Heart right ventricle (tissue), 16 donors: ENCODE measurements at regions not wholly inside any gene's neighbourhood (a gene's known extent, or its start where the extent isn't known, plus 50 kb on each side); places are given as distances from the start of the nearest gene placed in this dataset.

Source experiments
- ATAC-seq, 8 donors: fragments of 200-7000 bp; cut with Tn5 transposase; one replicate each; pipeline ENCODE4 v1.9.1; 2020; ENCODE audit warnings: mild to moderate bottlenecking in 8 of 8, moderate library complexity in 8 of 8, moderate number of reproducible peaks in 1 of 8
- DNase-seq, 2 donors: peaks; one replicate each; pipeline ENCODE4 v3.0.0-alpha.2; 2020
- H3K27ac ChIP-seq, 10 donors: fragments of 200-600 bp; sonication (generic) in 2 of 10; one replicate each; pipeline versions ENCODE4 v1.5.0 to v1.8.0; 2020 to 2022; ENCODE audit warnings: mild to moderate bottlenecking in 3 of 10
- H3K27me3 ChIP-seq, 7 donors: fragments of 200-600 bp; one replicate each; pipeline ENCODE4 v1.8.0; 2021 to 2022; ENCODE audit warnings: mild to moderate bottlenecking in 2 of 7
- H3K36me3 ChIP-seq, 9 donors: fragments of 200-600 bp; sonication (generic) in 1 of 9; one replicate each; pipeline versions ENCODE4 v1.5.0 to v1.8.0; 2020 to 2022; ENCODE audit warnings: mild to moderate bottlenecking in 2 of 9
- H3K4me1 ChIP-seq, 9 donors: fragments of 200-600 bp; sonication (generic) in 1 of 9; one replicate each; pipeline versions ENCODE4 v1.5.0 to v1.8.0; 2020 to 2022; ENCODE audit warnings: mild to moderate bottlenecking in 4 of 9
- H3K4me3 ChIP-seq, 10 donors: fragments of 200-600 bp; sonication (generic) in 2 of 10; one replicate each; pipeline versions ENCODE4 v1.5.0 to v1.8.0; 2020 to 2022; ENCODE audit warnings: mild to moderate bottlenecking in 7 of 10, moderate library complexity in 2 of 10
- H3K9me3 ChIP-seq, 11 donors: fragments of 200-600 bp in 10 of 11; sonication (generic) in 2 of 11; one replicate each; pipeline versions ENCODE4 v1.5.0 to v1.8.0; 2013 to 2022; ENCODE audit warnings: mild to moderate bottlenecking in 2 of 11, control low read depth in 1 of 11, moderate library complexity in 1 of 11
- CTCF ChIP-seq, 9 donors: fragments of 200-600 bp; sonication (generic) in 2 of 9; IDR thresholded peaks; one replicate each; pipeline versions ENCODE4 v1.5.0 to v1.8.0; 2021 to 2022; ENCODE audit warnings: antibody characterized with exemption in 9 of 9, mild to moderate bottlenecking in 5 of 9, moderate library complexity in 1 of 9
- WGBS, 2 donors: extraction: QIAGEN DNeasy Blood & Tissue Kit; methylation state at CpG; one replicate each; pipeline ENCODE4 v1.1.7; 2013; ENCODE audit warnings: inconsistent platforms in 1 of 2; 5-methylcytosine and 5-hydroxymethylcytosine counted together
- intact Hi-C, 10 donors: fragments of 100-400 bp; cut with DNase I; formaldehyde crosslinking; loops; one replicate each; pipeline versions ENCODE4 v1.11.1 to v1.14.2; 2022
- donor health status: Arrhythmogenic right ventricular cardiomyopathy.
- donor health status: ischemic (EF 13 %, LVEDD 7.1; RV severe dilation, severe dysfunction).
- donor health status: healthy with polysubstance abuse.
- donor health status: DM: no; HTN: yes; CAD: no.
- donor health status: DM: no; HTN: no; CAD: no.
- donor health status: ischemic (EF 25% LVEDD 6.9; RV normal size, moderate dysfunction).
- donor health status: ischemic (EF 25% LVEDD 5.7; RV mildly dilated, moderate dysfunction).
- donor health status: healthy.
- donor health status: DM: yes; HTN: yes; CAD: no.
- donor health status: Ischemic cardiomyopathy.
- donor health status: ischemic (EF 35%, LVEDD 5.7; RV mildly dilated, moderate dysfunction).
- donor health status: nonischemic (EF 11% LVEDD 7.7; RV severe dilation, severe dysfunction).
- donor health status: DM: yes; HTN: yes; CAD: no.
- donor health status: PGD.
- donor health status: ischemic (EF 29% LVEDD 5.4; RV normal size, mild dysfunction).
- donor health status: nonischemic (EF 23%, LVEDD 6.1; RV moderate dilation, normal function).

GRCh38 chr14:39621678-39622077, 189.4 kb upstream of the FBXO33 start:
- no peaks in the 10 kb centered on the region for H3K27me3 ChIP-seq
- no peaks in the 10 kb centered on the region for H3K4me1 ChIP-seq
- peaks cover 0 to 19% (median 0%) of the 10 kb centered on the region in 11 donors for H3K9me3 ChIP-seq
- intact Hi-C loops: no loop called here
- WGBS, 2 donors: 93 to 98% methylated on average over 1 of the region's 1 CpG
- DNase-seq: no peak
- no peak overlapping the region for H3K4me3 ChIP-seq
- ATAC-seq: no peak
- H3K27ac ChIP-seq: no peak overlapping the region
- H3K36me3 ChIP-seq: no peaks in the 10 kb centered on the region
- TF ChIP-seq CTCF (IDR thresholded peaks at IDR 0.05): no peak

GRCh38 chr14:39621223-39621622, 189.0 kb upstream of the FBXO33 start:
- Histone ChIP-seq H3K9me3 (peaks cover 0 to 19% (median 0%) of the 10 kb centered on the region in 11 donors), H3K27ac (no peak overlapping the region), H3K36me3 (no peaks in the 10 kb centered on the region), H3K4me3 (no peak overlapping the region), H3K4me1 (no peaks in the 10 kb centered on the region), H3K27me3 (no peaks in the 10 kb centered on the region)
- ATAC-seq (no peak), DNase-seq (no peak)
- no peak for TF ChIP-seq CTCF (IDR thresholded peaks at IDR 0.05)
- WGBS, 2 donors: 73 to 86% methylated on average over 2 of the region's 2 CpGs
- intact Hi-C loops: no loop called here

GRCh38 chr14:39617537-39617936, 185.3 kb upstream of the FBXO33 start:
- H3K4me3 ChIP-seq: no peak overlapping the region
- TF ChIP-seq CTCF (IDR thresholded peaks at IDR 0.05): no peak
- no peak overlapping the region for H3K27ac ChIP-seq
- no peak for ATAC-seq
- no peak for DNase-seq
- H3K36me3 ChIP-seq: no peaks in the 10 kb centered on the region
- WGBS, 2 donors: 84 to 100% methylated on average over 1 of the region's 1 CpG
- intact Hi-C loops: no loop called here
- peaks cover 0 to 8% (median 0%) of the 10 kb centered on the region in 11 donors for H3K9me3 ChIP-seq
- no peaks in the 10 kb centered on the region for H3K4me1 ChIP-seq
- no peaks in the 10 kb centered on the region for H3K27me3 ChIP-seq

- no peaks in the 10 kb centered on the region for H3K27me3 ChIP-seq
- H3K36me3 ChIP-seq: no peaks in the 10 kb centered on the region
- TF ChIP-seq CTCF (IDR thresholded peaks at IDR 0.05): no peak
- no peak overlapping the region for H3K4me3 ChIP-seq
- intact Hi-C loops: no loop called here
- ATAC-seq (no peak), DNase-seq (no peak)
- 86 to 89% methylated on average over 2 of the region's 2 CpGs for WGBS, 2 donors
- no peaks in the 10 kb centered on the region for H3K4me1 ChIP-seq
- no peaks in the 10 kb centered on the region for H3K9me3 ChIP-seq
- no peak overlapping the region for H3K27ac ChIP-seq
These were observed 183.1 kb upstream of the FBXO33 start for GRCh38 chr14:39615352-39615751.
